ENCODE measurements at regions not wholly inside any gene's neighbourhood (a gene's known extent, or its start where the extent isn't known, plus 50 kb on each side); places are given as distances from the start of the nearest gene placed in this dataset.

DNA sequence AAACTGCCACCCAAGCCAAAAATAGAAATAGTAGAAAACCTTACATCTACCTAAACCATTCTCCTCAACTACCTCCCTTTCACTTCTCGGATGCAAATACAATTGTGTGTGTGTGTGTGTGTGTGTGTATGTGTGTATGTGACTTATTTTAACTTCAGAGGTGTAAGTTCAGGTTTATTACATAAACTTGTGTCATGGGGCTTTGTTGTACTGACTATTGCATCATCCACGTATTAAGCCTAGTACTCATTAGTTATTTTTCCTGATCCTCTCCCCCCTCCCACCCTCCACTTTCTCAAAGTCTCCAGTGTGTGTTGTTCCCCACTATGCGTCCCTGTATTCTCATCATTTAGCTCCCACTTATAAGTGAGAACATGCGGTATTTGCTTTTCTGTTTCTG is 592.5 kb upstream of the ATP2B1 start:
- TF ChIP-seq, protein P1, sequence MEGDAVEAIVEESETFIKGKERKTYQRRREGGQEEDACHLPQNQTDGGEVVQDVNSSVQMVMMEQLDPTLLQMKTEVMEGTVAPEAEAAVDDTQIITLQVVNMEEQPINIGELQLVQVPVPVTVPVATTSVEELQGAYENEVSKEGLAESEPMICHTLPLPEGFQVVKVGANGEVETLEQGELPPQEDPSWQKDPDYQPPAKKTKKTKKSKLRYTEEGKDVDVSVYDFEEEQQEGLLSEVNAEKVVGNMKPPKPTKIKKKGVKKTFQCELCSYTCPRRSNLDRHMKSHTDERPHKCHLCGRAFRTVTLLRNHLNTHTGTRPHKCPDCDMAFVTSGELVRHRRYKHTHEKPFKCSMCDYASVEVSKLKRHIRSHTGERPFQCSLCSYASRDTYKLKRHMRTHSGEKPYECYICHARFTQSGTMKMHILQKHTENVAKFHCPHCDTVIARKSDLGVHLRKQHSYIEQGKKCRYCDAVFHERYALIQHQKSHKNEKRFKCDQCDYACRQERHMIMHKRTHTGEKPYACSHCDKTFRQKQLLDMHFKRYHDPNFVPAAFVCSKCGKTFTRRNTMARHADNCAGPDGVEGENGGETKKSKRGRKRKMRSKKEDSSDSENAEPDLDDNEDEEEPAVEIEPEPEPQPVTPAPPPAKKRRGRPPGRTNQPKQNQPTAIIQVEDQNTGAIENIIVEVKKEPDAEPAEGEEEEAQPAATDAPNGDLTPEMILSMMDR (IDR thresholded peaks at IDR 0.05; ENCODE audit: low read depth, low read length, missing input control): no peak
- no peak for TF ChIP-seq RXRA (IDR thresholded peaks at IDR 0.05)
